ENCODE measurements at regions not wholly inside any gene's neighbourhood (a gene's known extent, or its start where the extent isn't known, plus 50 kb on each side); places are given as distances from the start of the nearest gene placed in this dataset.
A peak's percentile ranks its signal among the peaks of the same experiment; 100 is the strongest.

- H3K27me3 ChIP-seq, result no peaks in the 10 kb centered on the region
- H3K27ac ChIP-seq, result no peak overlapping the region
- 26 to 54% (median 51%) methylated on average over 7 of the region's 7 CpGs for WGBS, 5 donors
- peaks cover 0 to 4% (median 0%) of the 10 kb centered on the region in 4 donors for H3K4me1 ChIP-seq
- no peaks in the 10 kb centered on the region for H3K9me3 ChIP-seq
- H3K4me3 ChIP-seq, result no peak overlapping the region
- DNase-seq, result peak in 1 of 2 donors; percentile 16
- no peaks in the 10 kb centered on the region for H3K36me3 ChIP-seq
- intact Hi-C loops (cut with DNase I; ENCODE audit: low total_unique reads), result no loop called here
- TF ChIP-seq POLR2AphosphoS5 (IDR thresholded peaks at IDR 0.05) (no peak), EP300 (IDR thresholded peaks at IDR 0.05) (no peak), CTCF (IDR thresholded peaks at IDR 0.05) (no peak), POLR2A (IDR thresholded peaks at IDR 0.05) (no peak)
Measured at GRCh38 chr5:93665648-93666047, 75.8 kb downstream of the POU5F2 start.

- intact Hi-C loops (cut with DNase I; ENCODE audit: low total_unique reads), result no loop called here
- TF ChIP-seq POLR2A (IDR thresholded peaks at IDR 0.05), result no peak
- no peak for TF ChIP-seq CTCF (IDR thresholded peaks at IDR 0.05)
- TF ChIP-seq POLR2AphosphoS5 (IDR thresholded peaks at IDR 0.05), result no peak
- TF ChIP-seq EP300 (IDR thresholded peaks at IDR 0.05), result no peak
- no peak overlapping the region for H3K4me3 ChIP-seq
- H3K4me1 ChIP-seq, result peaks cover 0 to 1% (median 0%) of the 10 kb centered on the region in 4 donors
- H3K36me3 ChIP-seq, result no peaks in the 10 kb centered on the region
- no peaks in the 10 kb centered on the region for H3K9me3 ChIP-seq
- H3K27me3 ChIP-seq, result no peaks in the 10 kb centered on the region
- no peak overlapping the region for H3K27ac ChIP-seq
- DNase-seq, result no peak
- WGBS, 5 donors, result 52 to 81% (median 69%) methylated on average over 1 of the region's 1 CpG
Measured at GRCh38 chr5:93660677-93661076, 77.7 kb downstream of the NR2F1 start.

GRCh38 chr5:93658044-93658443, 75.0 kb downstream of the NR2F1 start:
- Histone ChIP-seq H3K27me3 (no peaks in the 10 kb centered on the region), H3K4me1 (no peaks in the 10 kb centered on the region), H3K27ac (no peak overlapping the region), H3K36me3 (no peaks in the 10 kb centered on the region), H3K4me3 (no peak overlapping the region), H3K9me3 (no peaks in the 10 kb centered on the region)
- intact Hi-C loops (cut with DNase I; ENCODE audit: low total_unique reads), result no loop called here
- TF ChIP-seq EP300 (IDR thresholded peaks at IDR 0.05) (no peak), POLR2AphosphoS5 (IDR thresholded peaks at IDR 0.05) (no peak), POLR2A (IDR thresholded peaks at IDR 0.05) (no peak), CTCF (IDR thresholded peaks at IDR 0.05) (no peak)
- DNase-seq, result no peak

- DNase-seq, result no peak
- Histone ChIP-seq H3K36me3 (no peaks in the 10 kb centered on the region), H3K9me3 (no peaks in the 10 kb centered on the region), H3K4me3 (no peak overlapping the region), H3K27ac (no peak overlapping the region), H3K4me1 (no peaks in the 10 kb centered on the region), H3K27me3 (no peaks in the 10 kb centered on the region)
- WGBS, 5 donors, result 56 to 73% (median 68%) methylated on average over 2 of the region's 2 CpGs
- TF ChIP-seq POLR2AphosphoS5 (IDR thresholded peaks at IDR 0.05), result no peak
- no peak for TF ChIP-seq CTCF (IDR thresholded peaks at IDR 0.05)
- TF ChIP-seq EP300 (IDR thresholded peaks at IDR 0.05), result no peak
- TF ChIP-seq POLR2A (IDR thresholded peaks at IDR 0.05), result no peak
- intact Hi-C loops (cut with DNase I; ENCODE audit: low total_unique reads), result no loop called here
Measured at GRCh38 chr5:93654676-93655075, 71.7 kb downstream of the NR2F1 start.
